Fibroblast of upper back skin (primary cell): ENCODE measurements at regions not wholly inside any gene's neighbourhood (a gene's known extent, or its start where the extent isn't known, plus 50 kb on each side); places are given as distances from the start of the nearest gene placed in this dataset.

Experiments used
- DNase-seq: peaks from one replicate; pipeline ENCODE4 v3.0.0-alpha.2; 2013

DNA sequence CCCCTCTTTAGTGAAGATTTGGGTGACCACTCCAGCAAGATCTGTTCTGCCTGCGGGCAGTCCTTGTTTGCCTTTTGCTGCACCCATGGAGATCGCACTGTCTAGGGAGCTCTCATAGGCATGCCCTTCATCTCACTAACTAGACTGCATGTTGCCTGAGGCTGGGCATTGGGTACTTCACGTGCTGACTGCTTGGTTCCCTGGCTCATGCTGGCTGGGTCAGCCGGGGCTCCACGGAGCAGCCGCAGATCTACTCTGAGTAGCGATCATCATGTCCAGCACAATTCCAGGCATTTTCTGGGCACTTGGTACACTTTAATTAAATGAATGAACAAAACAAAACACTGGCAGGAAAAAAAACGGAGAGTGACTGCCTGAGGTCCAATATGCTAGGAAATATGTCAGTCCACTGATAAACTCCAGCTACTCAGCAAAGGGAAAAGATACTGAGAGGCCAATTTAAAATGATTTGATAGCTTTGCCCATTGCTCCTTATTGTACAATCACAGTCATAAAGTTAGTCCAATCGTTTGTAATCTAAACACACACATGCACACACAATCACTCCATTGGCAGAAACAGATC lies 220.3 kb downstream of the C1D start:
- DNase-seq, result no peak

DNA sequence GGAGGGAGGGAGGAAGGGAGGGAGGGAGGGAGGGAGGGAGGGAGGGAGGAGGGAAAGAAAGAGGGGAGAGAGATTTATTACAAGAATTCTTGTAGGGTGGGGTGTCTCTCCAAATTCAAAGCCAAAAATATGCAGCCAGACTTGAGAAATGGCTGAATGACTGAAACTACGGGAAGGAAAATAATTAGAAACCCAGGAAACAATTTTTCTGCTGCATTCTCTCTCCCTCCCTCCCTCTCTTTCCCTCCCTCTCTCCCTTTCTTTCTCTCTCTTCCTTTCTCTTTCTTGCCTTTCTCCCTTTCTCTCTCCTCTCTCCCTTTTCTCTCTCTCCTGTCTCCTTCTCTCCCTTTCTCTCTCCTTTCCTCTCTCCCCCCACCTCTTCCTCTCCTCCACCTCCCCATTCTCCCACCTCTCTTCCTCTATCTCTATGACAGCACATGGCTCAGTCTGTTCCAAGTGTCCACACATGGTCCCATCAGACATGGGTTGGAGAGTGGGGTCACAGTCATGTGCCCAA lies 218.7 kb downstream of the C1D start:
- no peak for DNase-seq

DNA sequence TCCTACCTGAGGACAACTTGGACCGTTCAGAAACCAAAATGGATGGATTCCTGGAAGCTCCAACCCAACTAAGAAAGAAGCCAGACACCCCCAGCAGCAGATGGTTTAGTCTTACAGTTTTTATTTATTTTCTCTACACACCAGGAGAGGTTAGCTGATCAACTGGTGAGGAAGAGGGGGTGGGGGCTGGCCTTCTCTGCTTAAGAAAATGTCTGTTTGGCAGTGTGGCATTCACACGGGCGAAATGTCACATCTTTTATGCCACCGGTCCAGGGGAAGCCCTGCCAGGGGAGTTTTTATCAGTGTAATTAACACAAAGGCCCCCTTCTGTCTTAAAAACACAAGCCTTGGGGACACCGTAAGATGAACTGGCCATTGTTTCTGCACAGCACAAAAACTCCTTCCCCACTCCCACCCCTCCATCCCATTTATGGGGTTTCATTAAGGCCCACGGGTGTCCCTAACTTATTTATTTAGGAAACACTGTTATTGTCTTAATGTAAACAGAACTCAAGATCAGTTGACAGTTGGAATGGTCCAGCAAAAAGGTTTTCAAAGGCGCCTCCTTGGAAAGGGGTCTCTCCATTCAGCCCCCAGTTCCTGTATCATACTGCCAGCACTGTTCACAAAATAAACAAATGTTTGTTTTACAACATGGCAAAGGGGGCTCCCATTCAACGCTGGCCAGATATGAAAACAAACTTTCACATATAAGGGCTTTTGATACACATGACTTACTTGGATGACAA lies 217.0 kb downstream of the C1D start:
- no peak for DNase-seq

DNA sequence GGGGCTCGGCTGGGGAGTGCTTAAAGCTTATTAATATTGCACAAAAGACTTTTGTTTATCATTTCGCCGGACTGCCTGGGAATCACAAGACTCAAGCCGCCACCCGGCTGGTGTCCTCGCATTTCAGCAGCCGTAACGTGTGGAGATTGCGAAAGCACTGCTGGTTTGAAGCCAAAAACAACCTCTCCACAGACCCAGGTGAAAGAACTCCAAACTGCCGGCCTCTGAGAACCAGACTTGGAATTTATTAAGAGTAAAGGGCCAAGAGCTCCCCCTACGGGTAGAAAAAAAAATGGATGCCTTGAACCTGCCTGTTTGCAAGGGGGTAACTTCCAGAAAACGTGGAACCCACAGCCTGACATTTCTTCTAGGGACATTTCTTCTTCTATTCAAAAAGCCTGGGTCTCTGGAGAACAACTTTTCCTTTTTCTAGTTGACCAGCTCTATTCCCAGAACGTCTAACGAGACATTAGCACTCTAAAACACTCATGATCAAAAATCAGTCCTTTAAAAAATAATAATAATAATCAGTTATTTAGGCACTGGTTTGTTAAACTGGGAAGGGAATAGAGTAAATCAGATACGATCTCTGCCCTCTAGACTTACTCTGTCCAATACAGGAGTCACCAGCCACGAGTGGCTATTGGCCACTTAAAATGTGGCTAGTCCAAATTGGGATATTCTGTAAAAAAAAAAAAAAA lies 216.3 kb downstream of the C1D start:
- peak; percentile 92 for DNase-seq

DNA sequence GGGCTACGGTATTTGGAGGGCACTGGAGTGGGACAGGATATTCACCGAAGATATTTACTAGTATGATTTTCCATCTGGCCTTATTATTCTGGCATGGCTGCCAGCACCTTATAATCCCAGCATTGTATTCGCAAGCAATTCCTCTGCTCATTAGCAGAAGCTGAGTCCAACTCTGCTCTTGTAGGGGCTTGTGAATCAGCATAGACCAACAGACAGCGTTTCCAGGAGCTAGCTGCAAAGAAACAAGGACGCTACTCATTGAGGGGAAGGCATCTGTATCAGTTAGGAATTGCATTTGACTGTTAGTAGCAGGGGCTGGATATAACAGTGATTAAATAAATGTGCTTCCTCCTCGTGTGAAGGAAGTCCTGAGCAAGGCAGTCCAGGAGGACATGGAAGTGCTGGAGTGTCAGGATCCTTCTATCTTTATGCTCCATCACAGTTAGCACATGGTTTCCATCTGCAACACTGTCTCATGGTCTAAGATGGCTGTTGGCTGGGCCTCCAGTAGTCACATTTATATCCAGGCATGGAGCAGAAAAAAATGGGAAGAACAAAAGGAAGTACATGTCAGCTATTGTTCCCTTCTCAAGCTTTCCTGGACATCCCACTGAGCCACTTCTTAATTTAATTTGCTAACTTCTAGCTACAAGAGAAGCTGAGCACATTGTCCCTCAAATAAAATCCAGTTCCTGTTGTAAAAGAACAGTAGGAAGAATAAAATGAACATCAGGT lies 214.1 kb downstream of the C1D start:
- DNase-seq, result no peak

DNA sequence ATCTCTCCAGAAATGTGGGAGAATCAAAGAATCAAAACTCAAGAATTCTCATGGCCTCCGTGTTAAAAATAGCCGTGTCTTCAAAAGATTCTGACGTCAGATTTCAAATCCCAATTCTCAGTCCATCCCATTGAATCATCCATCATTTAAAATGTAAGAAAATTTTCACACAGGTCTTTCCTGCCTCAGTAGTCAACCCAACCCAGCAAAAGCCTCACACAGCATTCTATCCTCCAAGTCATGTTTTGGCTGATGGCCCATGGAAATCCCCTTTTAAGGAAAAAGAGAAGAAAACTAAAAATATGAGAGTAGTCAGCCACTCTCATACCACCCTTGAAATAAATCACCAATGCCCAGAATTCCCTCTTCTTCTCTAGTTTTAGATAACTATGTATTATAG lies 211.8 kb downstream of the C1D start:
- DNase-seq, result peak; percentile 49

DNA sequence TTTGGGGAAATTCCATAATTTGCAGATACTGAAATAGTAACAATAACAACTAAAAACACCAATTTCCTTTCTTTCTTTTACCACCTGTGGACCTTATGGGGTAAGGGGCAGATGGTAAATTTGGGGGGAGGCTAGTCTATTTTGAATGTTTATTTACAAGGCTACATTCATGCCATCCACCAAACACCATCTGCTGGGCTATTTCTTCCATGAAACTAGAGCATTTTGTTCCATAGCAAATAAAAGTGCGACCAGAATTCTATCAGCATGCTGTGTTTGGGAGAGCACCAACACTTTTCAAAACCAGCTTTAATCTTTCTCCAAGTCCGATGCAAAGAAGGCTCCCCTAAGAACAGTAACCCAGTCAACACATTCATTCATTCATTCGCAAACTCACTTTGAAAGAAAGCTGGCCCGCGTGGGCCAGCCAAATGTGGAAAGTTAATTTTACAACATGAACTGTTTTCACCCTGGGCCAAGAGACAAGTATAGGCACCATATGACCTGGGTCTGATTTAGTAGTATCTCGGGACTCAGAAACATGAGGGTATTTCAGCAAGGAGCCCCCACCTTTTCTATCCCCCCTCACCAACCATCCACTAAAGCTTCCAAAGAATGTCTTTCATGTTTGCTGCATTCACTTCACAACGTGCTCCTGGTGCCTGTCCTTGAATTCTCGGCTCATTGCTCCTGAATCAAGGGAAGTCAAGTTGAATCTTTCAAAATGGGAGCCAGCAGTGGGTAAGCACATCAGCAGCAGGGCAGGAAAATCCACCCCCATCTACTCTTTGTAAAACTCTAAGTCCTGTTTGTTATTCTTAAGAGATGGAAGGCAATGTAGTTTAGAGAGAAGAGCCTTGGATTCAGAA lies 210.6 kb downstream of the C1D start:
- DNase-seq, result no peak

DNA sequence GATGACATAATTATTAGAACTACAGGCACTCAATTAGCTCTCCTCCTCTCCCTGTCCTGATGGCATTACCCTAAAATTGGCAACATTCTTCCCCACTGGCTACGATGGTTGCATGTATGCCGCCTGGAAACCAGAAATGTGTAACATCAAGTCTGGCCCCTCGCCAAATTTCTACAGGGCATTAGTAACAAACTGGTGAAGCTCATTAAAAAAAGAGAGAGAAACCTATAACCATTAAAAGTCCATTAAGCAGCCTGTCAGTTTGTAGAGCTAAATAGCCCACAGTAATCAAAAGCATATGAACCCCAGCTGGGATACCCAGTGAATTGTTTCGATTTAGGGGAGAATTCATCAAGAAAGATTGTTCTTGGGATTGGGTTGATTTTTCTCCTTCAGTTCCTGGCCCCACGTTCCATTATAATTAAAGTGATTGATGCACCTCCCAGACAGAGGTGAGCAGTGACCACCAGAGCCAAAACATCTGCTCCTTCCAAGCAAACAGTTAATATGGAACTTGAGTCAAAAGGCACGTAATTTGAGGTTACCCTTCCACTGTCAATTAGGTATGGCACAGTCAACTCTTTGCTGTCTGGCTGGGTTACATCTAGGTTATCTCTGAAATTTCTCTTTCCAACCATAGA lies 208.6 kb downstream of the C1D start:
- DNase-seq, result peak; percentile 36

DNA sequence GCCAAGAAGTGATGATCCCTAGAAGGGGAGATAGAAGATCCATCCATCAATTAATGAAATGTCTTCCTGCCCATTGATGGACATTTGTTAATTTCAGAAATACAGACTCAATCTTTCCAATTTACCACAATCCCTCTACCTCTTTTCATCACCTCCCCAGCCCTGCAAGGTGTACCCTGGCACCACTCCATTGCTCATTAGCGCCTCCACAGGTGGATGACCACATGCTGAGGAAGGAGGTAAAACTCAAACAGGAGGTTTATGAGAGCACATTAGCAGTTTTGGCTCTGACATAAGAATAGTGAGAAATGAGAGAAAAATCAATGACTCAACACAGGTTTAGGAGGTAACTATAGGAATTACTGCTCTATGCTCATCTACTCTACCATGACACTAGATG lies 208.0 kb downstream of the C1D start:
- DNase-seq, result no peak

DNA sequence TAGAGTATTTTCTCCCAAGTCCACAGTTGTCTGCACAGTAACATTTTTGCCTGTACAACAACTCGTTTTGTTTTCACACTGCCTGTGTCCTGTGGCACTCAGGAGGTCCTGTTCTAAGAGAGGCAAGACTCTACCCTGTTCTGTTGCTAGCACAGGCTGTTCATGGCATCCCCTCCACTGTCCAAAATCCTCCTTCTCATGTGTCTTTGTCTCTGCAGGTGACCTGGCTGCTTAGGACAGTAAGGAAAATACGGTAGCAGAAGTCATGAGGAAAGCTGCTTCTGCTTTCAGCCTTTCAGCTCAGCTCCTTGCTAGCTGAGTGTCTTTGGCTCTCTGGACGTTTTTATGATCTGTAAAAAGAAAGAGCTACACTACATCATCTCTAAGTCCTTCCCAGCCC lies 205.9 kb downstream of the C1D start:
- no peak for DNase-seq

DNA sequence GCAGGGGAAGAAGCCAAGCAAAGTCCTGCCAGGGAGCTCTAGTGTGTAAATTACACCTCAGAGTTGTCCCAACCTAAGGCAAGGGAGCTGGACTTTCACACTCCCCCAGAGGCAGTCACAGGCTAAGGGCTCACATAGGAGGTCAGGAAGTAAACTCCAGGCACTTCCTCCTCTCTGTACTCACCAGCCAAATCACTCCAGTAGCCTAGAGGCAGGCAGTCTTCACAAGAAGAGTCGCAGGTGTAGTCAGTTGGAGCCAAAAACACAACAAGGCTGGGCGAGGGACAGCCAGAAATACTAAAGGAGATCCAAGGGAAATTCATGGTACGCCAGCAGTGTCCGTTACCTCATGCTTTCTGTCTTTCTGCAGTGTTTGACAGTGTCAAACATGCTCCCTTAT lies 205.0 kb downstream of the C1D start:
- no peak for DNase-seq

DNA sequence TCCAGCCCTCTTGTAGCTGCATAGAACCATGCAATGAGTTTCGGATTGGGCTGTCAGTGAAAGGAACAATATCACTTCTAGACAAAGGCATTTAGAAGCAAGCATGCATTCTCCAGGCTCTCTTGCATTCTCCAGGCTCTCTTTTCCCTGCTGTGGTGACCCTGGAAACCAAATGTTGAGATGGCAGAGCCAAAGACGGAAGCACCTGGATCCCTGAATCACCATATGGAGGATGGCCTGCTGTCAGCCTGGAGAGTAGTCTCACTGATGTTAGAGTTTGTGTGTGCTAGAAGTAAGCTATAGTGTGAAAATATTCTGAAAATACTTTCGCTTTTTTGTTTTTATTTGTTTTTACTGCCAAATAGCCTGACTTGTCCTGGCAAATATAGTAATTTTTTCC lies 203.9 kb downstream of the C1D start:
- DNase-seq, result no peak

DNA sequence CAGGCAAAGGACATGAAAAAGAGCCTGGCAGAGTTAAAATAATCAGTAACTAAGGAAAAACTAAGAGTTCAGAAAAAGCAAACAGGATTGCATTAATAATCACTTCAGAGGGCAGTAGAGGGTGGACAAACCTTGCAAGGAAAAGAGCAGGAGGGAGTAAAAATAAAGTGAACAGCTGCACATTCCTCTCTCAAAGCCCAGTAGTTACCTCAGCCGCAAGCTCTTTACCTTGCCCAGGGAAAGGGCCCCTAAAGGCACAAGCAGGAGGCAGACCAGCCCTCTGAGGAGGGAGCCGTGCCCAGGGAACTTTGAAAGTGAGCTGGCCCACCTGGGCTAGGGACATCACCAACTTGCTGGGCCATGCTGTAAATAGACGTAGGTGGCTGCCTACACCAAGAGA lies 196.9 kb downstream of the C1D start:
- DNase-seq, result no peak

DNA sequence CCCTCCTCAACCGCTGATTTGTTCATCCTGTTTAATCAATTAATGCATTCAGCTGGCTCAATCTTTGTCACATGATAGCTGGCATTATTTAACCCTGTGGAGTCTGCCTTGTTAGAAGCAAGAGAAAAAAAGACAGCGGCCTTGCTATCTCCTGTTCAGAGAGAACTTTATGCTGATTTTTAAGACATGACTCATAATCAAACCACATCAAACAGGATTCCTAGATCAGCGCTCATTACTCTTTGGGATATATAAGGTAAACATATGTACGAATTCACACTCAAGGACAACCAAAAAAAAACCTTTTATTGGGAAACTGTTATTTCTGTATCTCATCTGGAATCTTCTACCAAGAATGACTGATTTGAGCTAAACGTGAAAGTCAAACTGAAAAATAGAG lies 195.1 kb downstream of the C1D start:
- DNase-seq, result peak; percentile 73

DNA sequence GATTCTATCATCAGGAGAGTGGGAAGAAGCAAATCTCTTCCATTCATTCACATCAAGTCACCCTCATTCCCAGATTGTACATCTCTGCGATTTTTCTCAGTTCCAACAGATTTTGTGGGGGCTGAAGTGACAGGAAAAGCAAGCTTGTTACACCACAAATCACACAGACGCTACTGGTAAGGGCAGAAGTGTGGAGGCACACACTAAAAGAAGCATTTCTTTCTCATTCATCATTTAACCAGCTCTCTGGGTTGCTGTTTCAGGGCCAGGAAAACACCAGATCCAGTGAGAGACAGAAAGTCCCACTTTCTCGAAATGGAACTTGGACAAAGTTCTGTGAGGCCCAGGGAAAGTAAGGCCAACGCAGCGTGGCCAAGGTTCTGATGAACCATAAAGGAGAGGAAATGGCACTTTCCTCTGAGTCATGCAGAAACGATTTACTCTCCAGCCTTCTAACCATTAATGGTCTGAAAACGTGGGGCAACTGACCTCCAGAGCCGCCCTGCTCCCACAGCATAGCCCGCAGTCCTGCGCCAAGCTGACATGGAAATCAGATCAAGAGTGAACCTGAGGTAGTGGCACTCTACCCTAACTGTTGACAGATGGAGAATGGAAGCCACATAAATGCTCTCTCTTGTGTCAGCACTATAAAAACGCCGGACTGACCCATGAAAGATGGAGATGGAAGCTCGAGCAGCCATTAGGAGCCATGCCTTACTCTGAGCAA lies 191.0 kb downstream of the C1D start:
- peak; percentile 74 for DNase-seq

DNA sequence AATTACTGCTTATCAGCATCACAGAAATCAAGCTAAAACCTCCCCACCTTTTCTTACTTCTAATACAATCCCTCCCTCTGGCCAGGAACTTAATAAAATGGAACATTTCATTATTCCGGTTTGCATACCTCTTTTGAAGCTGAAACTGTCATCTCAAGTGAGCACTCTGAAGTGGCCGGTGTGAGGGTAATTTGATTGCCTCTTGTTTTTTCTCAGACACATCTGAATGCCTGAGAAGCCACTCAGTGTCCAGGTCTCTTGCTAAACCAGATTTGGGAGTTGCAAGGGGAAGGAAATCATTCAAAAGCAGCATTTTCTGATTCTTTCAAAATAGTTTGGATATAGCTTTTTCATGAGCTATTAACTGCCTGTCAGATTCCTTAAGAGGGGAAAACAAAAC lies 190.3 kb downstream of the C1D start:
- DNase-seq, result no peak

DNA sequence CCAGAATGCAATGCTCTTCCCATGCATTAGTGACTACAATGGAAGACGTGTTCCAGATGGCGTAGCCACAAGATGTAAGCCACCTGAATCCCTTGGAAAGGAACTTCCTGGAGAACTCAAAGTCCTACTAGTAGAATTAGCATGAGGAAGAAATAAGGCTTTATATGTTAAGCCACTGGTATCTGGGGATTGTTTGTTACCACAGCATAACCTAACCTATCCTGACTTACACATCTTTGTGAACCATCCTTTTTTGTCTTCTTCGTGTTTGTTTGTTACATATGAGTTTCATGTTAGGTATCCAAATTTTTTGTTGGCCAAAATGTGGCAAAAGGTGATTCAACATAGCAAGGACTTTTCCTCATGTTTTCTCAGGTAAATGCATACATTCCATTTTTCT lies 188.9 kb downstream of the C1D start:
- DNase-seq, result no peak

DNA sequence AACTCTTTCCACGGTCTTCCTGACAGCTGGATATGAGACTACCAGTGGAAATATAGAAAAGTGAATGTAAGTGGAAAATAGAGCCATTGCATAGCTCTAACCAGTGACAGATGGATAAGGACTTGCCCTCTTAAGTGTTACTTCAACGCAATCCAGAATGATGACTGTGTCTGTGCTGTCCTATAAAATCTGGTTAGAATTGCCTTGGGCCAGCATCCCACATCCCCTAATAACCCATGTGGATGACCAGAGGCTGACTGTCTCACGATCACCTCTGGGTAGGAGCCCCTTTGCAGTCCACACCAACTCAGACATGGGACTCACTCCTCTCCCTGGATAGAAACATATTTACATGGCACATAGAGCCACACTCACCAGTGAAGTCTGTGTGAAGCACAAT lies 186.6 kb downstream of the C1D start:
- DNase-seq, result peak; percentile 36

DNA sequence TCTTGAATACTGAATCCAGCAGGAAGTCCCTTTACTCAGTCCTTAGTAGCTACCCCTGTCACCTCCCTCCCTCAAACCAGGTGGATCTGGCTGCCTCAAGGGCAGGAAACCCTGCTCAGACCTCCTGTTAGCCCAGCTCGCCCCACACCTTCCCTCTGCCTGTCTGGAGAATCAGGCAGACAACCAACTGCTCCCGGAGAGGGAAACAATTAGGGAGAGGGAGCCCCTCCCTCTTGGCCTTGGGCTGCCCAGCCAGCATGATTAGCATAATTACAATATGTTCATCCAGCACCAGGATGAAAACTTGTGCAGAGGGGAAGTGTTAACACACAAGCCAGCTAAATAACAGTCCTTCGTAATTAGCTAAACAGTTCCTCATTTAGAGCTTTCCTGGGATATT lies 185.5 kb downstream of the C1D start:
- DNase-seq, result no peak

DNA sequence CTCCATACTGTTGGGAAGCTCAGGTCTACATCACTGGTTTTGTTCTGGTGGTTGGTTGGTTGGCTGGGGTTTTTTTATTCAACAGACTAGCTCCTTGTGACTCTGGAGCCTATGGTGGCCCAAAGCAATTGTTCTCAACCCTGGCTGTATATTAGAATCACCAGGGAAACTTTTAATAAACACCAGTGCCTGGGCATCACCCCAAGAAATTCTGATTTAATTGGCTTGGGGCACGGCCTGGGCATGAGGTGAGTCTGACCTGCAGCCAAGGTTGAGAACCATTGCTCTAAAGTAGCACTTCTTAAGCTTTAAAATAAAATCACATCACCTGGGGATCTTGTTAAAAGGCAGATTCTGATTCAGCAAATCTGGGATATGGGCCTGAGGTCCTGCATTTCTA lies 184.1 kb downstream of the C1D start:
- no peak for DNase-seq

DNA sequence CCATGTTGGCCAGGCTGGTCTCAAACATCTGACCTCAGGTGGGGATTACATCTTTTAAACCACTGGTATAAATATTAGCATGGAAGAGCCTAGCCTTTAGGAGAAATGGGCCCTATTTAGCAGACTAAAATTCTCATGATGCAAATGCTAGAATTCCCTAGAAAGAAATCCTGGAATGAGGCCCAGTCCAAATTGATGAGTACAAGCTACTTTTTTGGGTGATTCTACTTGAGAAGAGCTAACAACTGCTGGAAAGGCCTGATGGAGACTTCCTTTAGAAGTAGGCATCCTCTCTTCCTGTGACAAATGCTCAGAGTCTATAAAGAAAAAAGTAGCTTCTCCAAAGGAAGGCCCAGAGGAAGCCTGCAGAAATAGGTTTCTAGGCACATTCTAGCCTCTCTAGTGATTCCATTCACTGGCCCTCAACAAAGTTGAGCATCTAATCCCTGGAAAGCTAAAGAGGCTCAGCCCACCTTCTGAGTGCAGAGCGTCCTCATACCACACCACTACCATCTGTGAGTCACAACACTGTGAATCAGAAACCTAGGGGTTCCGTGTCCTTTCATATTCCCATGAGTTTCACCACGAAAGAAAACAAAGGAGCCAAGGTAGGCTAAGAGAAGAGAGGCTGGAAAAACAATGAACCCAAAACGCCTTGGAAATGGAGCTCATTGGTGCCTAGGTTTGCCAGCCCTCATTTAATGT lies 183.1 kb downstream of the C1D start:
- DNase-seq, result peak; percentile 63
